HG03280 (cell line): ENCODE measurements at regions not wholly inside any gene's neighbourhood (a gene's known extent, or its start where the extent isn't known, plus 50 kb on each side); places are given as distances from the start of the nearest gene placed in this dataset.

Source experiments
- ATAC-seq: cut with Tn5 transposase; IDR thresholded peaks from one replicate; pipeline ENCODE4 v1.9.1; 2021; ENCODE audit warnings: mild to moderate bottlenecking, moderate library complexity; ENCODE audit not compliant: unreplicated experiment

DNA sequence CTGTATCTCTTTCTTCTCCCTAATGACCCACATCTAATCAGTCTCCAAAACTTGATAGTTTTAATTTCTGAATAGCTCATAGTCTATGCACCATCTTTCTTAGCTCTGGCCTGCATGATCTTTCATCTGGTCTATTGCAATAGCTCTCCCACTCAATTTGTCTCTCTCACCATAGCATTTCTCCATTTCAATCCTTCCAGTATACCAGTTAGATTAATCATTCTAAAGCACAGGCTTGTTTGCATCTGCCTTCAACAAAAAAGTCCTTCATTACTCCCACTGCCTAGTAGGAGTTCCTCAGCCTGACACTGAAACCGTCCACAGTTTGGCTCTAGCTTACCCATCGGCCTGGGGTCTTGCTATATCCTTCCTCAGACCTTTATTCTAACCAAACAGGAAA lies 344.9 kb downstream of the ENC1 start:
- ATAC-seq, result no peak

DNA sequence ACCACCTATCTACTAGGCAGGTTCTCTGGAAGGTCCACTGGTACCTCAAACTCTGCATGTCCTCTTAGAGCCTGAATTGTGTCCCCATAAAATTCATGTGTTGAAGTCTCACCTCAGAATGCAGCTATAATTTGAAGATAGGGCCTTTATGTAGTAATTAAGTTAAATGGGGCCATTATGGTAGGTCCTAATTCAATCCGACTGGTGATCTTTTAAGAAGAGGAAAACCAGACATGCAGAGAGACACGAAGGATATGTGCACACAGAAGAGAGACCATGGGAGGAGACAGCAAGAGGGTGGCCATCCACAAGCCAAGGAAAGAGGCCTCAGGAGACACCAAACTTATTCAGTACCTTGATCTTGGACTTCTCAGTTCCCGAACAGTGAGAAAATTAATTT lies 345.4 kb downstream of the ENC1 start:
- ATAC-seq, result no peak

DNA sequence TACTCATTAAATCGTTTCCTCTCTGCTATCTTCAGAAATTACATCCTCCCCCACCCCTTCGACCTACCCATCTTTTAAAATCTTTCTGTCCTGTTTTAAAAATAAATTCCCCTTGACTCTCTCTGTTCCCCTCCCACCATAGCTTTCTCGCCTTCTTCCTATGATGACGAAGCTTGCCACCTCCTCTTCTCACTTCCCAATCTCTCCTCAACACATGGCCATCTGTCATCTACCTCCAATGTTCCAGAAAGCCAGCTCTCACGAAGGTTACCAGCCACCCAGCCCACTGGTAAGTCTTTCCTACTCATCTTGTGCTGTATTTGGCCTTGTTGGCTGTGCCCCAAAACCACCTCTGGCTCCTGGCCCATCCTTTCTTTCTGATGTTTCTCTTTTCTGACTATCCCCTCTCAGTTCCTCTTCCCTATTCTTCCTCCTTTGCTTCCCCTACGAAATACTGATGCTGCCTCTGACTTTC lies 346.3 kb downstream of the ENC1 start:
- ATAC-seq, result no peak

DNA sequence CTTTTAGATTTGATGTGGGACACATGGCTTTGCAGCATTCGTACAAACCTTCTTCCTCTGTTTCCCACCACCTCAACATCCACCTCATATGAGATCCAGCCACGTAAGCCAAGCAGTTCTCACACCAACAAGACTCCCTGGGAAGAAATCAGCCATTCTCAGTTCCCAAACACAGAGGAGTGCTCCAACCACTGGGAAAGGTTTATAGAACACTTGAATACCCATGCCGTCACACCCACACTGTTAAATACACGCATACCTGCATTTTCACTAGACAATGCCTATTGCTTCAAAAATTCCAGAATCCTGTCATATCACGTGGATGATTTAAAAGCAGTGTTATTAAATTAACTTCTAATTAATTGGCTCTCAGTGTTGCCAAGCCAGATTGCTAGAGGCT lies 347.3 kb downstream of the ENC1 start:
- no peak for ATAC-seq

DNA sequence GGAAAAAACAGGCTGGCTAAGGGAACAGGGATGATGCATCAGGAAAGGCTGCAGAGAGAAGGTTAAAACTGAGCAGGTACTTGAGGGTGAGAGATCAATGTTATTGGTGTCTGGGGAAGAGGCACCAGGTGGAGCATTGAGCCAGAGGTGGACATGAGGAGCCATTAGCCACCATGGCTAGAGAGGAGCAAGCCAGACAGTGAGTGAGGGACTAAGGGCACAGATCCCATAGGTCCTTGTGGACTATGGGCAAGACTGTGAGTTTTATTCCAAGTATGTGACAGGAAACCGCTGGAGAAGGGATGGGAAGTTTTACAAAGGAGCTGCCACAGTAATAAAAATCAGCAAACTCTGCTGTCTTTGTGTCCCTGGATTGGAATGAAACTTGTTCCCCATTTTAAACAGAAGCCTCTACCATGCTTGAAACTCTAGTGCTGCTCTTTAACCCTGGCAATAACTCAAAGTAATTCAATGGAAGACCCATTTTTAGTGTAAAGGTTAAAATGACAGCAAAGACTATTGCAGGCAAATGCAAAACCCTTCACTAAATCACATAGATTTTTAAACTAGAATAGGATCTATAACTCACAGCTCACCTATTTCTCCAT lies 349.8 kb downstream of the ENC1 start:
- ATAC-seq, result no peak

DNA sequence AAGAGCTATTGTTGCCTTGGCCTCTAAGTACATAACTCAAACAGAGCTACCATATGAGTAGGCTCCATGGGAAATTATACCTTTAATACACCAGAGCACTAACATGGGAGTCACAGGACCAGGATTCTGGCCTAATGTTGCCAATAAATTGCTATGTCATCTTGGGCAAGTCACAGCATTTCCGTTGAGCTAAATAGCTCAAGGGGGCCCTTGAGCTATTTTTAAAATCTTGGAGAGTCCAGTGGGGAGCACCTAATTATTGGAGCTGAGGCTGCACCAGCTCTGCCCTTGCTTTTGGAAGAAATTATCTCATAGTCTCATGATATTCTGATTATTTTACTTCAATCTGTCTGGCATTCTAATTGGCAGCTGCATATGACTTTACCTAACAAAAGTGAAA lies 350.8 kb downstream of the ENC1 start:
- no peak for ATAC-seq

DNA sequence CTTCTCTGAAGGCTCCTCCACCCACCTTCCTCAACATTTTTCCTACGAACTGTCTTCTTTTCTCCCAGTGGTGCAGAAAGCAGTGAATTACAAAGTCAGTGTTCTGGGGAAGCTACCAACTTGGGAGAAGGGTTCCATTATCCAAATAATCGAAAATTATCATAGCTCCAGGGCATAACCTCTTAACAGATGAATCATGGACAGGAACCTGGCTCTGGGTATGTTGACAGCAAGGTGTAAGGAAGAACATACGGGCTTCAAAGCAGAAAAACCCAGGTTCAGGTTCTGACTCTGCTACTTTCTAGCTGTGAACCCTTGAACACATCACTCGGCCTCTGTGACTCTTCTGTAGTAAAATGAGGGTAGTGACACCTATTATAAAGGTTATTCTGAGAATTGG lies 351.3 kb downstream of the ENC1 start:
- no peak for ATAC-seq

DNA sequence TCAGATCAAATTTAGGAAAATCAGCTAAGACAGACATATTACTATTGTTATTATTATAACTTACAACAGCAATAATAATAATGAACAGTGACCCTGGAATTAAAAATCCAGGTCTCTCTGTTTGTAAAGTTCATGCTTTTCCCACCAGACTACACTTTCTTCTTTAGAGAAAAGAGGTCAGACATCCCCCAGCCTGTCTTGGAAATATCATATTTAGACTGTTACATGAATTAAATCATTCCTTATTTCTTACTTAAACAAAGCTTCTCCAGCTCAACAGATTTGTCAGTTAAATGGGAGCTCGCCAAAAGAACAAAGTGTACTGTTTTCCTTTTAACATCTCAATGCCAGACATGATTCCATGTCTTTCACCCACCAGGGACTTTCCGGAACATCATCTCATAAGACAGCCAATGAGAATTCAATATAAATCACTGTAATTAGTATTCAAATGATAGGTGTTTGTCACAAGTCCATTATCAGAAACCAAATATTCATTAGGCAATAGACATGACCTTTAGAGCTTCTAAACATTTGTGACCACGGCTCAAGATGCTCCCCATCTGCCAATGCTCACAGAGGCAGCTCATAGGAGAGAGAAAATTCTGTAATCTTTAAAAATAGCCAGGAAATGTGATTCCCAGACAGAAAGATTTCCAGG lies 351.9 kb downstream of the ENC1 start:
- no peak for ATAC-seq

DNA sequence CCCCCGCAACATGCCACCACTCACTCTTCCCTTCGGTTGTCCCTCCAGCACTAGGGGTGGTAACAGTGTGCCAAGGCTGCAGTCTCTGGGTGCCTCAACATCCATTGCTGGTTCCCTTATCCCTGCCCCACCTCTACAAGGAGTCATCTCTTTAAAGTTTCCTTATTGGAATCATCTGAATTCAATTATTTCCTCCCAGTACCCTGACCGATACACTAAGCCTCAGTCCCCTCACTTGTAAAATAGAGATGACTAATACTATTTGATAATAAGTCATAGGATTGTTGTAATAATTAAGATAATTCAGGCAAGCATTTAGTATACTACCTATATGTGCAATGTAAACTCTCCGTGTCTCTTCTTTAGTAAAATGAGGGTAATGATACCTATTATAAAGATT lies 352.5 kb downstream of the ENC1 start:
- no peak for ATAC-seq

DNA sequence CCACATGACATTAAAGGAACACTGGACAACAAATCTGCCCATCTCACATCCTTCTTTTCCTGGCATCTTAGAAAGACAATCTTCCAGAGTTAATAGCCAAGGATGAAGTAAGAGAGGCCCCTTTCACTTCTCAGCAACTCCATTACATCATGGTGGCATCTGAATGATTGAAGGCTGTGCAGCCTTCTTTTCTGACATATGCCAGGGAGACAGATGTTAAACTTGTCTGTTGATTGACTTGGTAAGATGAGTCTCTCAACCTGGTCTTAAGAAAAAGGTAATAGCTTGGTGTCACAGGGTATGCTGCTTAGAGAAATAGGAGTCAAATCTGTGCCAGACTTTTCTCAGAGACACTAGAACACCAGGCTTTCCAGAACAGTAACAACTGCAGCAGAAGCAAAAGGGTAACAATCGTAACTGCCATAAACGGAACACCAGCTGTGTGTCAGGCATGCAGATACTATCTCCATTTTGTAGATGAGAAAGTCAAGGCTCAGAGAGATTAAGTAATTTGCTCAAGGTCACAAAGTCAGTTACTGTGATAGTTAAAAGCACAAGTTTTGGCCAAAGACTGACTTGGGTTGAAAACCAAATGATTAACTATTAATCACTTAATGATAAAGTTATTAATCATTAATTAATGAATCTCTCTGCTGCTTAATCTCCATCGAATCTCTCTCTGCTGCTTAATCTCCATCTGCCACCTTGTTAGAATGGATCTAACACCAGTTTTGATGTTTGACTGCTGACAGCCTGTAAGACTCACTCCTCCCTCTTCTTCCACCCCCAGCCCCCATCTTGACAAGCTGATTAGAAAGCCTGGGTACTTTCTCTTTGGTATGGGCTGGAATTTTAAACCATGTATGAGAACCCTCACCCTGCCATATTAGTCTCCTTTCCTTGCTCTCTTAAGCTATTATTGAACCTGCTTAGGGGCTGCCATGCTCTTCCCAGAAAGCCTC lies 353.5 kb downstream of the ENC1 start:
- no peak for ATAC-seq

DNA sequence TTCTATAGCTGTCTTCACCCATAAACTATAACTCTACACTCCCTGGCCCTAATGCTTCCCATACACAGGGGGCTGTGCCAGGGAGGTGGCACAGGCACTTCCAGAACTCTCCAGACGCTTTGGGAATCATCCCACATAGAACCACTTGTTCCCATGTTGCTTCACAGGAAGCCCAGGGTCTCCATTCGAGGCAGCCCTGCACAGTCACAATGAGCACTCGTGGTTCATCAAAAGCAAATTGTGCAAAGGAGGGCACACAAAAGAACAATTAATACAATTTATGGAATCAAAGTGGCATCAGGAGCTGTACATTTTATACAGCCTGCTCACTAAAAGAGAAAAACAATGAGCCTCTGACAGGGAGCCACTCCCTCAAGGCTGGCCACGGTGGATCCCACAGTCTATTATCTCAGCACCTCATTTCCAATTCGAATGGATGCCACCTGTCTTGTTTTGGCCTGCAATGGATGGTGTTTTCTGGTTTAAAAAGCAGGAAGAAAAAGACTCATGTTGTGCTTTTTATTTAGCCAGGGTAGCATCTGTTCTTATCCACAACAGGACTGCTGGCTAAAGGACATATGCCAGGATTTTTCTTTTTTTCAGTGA lies 354.8 kb downstream of the ENC1 start:
- ATAC-seq, result no peak

DNA sequence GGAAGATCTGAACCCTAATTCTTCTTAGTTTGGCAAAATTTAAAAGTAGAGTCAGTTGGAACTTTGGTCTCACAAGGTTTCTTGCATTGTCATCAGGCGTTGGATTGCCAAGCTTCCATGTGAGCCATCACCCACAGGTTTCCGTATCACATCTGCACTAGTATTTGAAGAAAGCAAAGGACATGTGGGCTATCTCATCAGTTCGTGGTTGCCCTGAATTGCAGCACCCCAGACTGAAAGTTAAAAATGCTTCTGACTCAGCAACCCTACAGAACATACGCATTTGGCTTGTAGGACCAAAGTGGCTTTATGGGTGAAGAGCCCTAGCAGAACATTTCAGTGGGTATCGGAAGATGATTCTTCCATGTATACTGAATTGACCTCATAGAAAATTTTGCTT lies 358.0 kb downstream of the ENC1 start:
- no peak for ATAC-seq

DNA sequence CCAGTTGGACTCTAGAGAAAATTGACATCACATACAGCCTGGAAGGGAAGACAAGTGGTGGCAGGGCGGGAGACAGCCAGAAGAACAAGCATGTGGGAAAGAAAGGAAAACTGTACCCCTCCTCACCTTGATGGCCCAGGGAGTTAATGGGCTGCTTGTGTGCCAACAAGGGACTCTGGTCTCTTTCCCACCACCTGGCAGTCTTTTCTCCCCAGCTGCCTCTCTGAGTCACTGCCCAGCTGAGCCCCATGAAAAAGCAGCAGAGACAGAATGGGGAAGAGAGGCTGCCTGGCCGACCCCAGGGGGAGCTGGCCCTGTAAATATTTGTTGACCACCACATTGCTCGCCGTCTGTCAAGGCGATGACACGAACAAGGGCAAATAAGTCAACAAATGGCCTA lies 359.4 kb downstream of the ENC1 start:
- no peak for ATAC-seq

DNA sequence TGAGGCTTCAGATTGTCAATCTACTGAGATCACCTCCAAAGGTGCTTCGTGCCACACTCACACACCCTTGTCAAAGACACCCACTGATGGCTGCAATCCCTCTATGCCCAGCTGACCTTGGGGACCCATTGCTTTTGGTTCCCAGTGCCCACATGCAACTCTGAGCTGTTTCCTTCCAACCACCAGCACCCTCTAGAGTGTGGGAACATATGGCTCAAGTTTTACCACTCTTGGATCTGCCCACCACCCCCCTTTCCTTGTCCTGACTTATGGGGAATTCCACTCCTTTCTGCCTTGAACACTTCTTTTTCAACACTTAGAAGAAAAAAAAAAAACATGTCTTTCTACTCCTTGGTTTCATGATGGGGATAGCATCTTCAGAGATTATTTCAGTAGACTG lies 360.2 kb downstream of the ENC1 start:
- no peak for ATAC-seq

DNA sequence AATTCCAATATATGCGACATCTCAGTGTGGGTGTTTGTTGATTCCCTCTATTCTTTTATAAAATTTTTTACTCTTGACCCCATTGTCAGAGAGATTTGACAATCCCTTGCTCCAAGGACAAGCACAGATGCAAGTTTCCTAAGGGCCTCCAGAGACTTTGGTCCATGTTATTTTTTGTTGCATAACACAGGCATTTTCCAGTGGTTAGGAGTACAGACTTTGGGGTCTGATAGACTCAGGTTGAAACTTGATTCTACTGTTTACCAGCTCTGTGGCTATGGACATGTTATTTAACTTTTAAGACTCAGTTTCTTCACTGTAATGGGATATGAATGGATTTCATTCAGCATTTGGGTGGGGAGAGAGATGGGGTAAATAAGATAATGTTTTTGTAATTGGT lies 361.3 kb downstream of the ENC1 start:
- ATAC-seq, result no peak

DNA sequence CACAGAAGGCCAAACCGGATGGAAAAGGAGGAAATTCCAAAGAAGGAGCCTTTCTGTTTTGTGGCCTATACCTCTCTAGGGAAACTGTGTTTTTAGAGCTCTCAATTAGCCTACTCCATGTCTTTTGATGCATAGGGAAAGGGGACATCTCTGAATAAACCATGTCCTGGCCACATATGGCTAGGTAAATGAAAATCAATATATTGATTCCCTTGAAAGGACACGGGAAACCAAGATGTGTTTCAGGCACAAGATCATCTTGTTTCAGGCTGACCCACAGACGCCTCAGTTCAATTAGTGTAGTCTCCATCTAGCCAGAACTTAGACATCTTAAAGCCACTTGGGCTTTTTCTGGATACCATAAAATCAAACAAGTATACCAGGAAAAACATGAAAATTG lies 363.1 kb downstream of the ENC1 start:
- no peak for ATAC-seq

DNA sequence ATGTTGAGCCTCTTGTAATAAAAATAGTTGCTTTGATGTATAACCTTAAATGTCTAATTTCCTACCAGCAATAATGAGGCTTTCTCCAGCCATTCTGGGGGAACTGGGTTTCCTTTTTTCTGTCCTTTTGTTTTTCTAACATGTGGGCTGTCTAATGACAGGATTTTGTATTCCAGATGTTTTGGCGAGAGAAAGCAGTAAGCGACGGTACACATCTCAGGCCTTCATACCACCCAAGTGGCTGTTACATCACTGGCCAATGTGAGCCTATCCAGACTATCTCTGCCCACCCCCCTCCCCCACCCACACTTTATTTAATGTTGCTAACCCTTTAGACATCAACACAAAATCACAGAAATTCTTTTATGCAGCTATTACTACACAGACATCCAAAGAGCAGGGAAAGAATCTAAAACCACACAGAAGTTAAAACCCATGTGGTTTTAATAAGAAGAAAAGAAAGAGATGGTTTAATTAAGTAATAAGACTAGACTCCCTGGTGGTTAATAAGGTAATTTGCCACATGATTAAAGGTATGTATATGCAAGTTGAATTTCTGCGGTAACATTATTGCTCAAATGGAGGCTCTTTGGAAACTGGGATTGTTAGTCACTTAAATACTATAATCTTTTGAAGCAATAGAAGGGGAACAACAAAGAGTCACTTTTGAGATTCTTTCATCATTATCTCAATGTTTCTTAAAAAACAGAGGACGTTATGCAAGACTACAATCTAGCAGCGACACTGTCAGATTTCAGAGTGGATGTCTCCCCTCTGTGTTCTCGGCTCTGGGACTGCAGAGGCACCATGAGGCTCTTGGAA lies 365.1 kb downstream of the ENC1 start:
- ATAC-seq, result no peak

DNA sequence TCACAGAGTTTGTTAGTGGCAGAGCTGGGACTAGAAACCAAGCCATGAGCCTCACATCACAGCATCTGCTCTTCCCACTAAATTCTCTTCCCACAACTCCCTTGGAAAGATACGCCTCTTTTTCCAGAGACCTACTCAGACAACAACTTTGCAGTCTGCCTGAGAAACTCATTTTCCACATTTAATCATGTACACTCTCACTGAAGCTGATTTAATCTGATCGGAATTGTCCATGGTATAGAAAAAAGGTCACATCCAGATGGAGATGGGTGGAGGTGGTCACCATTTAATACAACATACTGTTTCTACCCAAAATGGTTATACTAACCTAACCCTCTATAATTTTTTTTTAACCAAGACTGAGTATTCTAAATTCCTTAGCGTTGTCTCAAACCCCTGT lies 366.2 kb downstream of the ENC1 start:
- no peak for ATAC-seq

DNA sequence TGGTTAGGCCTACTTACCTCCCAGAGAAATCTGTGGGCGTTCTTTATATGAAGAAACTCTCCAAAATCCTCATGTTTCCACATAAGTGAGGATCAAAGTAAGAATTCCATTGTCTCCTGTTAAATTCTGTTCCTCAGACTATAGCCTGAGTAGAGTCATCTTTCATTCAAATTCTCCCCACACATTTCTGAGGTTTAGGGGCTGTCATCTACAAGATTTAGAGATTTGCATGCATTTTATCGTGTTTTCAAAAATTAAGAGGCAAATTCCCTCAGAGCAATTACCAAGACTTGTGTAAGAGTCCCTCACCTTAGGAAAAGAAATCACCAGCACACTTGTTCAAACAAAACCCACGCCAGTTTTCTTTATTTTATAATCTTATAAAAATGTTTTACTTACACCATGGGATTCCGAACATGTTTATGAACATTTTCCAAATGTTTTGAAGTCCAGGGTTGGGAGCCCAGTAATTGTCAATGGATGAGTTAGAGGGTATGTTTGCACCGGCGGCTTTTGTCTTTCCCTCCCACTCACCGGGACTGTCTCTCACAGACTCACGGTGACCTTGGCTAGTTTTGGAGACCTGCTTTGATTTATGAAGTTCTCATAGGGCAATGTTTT lies 367.6 kb downstream of the ENC1 start:
- no peak for ATAC-seq
